K562 (cell line): ENCODE measurements at regions not wholly inside any gene's neighbourhood (a gene's known extent, or its start where the extent isn't known, plus 50 kb on each side); places are given as distances from the start of the nearest gene placed in this dataset.

Experiments
- ATAC-seq: fragments of 200-7000 bp; cut with Tn5 transposase; 3 replicates; pipeline ENCODE4 v1.9.1; 2020; ENCODE audit warnings: moderate library complexity
- BruUV-seq: library from RNA; stranded (reverse); fragments of 400-500 nt; replicated peaks from 2 replicates; lab custom pipeline; 2021; lab: Mats Ljungman, UMichigan
- CTCF ChIA-PET: fragments of 300-600 bp; formaldehyde crosslinking; extraction: SDS; loops from one replicate; lab custom pipeline; 2021; ENCODE audit warnings: low intra/inter-chr PET ratio; lab: Yijun Ruan, JAX
- POLR2A ChIA-PET: fragments of 300-600, 350-650 bp; sonication (Branson Sonifier 250); formaldehyde crosslinking; extraction: SDS; loops from one replicate; lab custom pipeline; 2021; ENCODE audit warnings: antibody characterized with exemption, inconsistent platforms; lab: Yijun Ruan, JAX
- DNase-seq, 4 experiments: peaks; one replicate each; pipeline versions ENCODE4 v3.0.0 to v3.0.0-alpha.2; 2011 to 2018; ENCODE audit warnings: low spot score in 3 of 4, mixed read lengths in 3 of 4; ENCODE audit errors: extremely low read depth in 1 of 4
- FAIRE-seq: peaks from 2 replicates; lab custom pipeline; 2011; peaks lifted over from hg19 to GRCh38; lab: Jason Lieb, UNC
- H2AFZ ChIP-seq: 2 replicates; pipeline ENCODE4 v1.6.0; 2011; ENCODE audit warnings: low read depth, low read length, control low read depth, inconsistent platforms
- H3K27ac ChIP-seq: fragments of 200-600 bp; 3 replicates; pipeline ENCODE4 v1.8.0; 2011; ENCODE audit warnings: low read depth, mild to moderate bottlenecking, control low read depth, inconsistent platforms, low read length, moderate library complexity, mixed read lengths; ENCODE audit errors: extremely low read depth
- H3K27me3 ChIP-seq, 2 experiments: fragments of 300-600 bp in 1 of 2; 2 replicates in 1 of 2; 3 replicates in 1 of 2; pipeline versions ENCODE4 v1.6.0 to v1.8.0; 2011; ENCODE audit warnings: inconsistent platforms in 2 of 2, low read length in 2 of 2, mild to moderate bottlenecking in 1 of 2, mixed read lengths in 1 of 2, moderate library complexity in 1 of 2; ENCODE audit not compliant: control insufficient read depth in 2 of 2, insufficient read depth in 2 of 2
- H3K36me3 ChIP-seq: fragments of 300-600 bp; 3 replicates; pipeline ENCODE4 v1.8.0; 2011; ENCODE audit warnings: mild to moderate bottlenecking, low read length, inconsistent platforms; ENCODE audit not compliant: control insufficient read depth, insufficient read depth
- H3K4me1 ChIP-seq, 2 experiments: fragments of 200-600 bp in 1 of 2; replicated peaks in 1 of 2; 2 replicates in 1 of 2; 3 replicates in 1 of 2; pipeline versions ENCODE4 v1.5.1 to v1.8.0; 2011; ENCODE audit warnings: inconsistent platforms in 2 of 2, low read length in 2 of 2, mild to moderate bottlenecking in 1 of 2, mixed read lengths in 1 of 2, moderate library complexity in 1 of 2; ENCODE audit not compliant: control insufficient read depth in 2 of 2, insufficient read depth in 2 of 2
- H3K4me2 ChIP-seq: 2 replicates; pipeline ENCODE4 v1.6.1; 2011; ENCODE audit warnings: low read length, control low read depth, inconsistent platforms, mixed read lengths; ENCODE audit not compliant: insufficient read depth
- H3K4me3 ChIP-seq: fragments of 200-600 bp; sonication (generic), shearing (Covaris generic); 2 replicates; pipeline ENCODE4 v1.5.1; 2016; ENCODE audit warnings: control low read depth, inconsistent platforms
- H3K79me2 ChIP-seq: fragments of 200-600 bp; 3 replicates; pipeline ENCODE4 v1.8.0; 2011; ENCODE audit warnings: low read length, inconsistent platforms; ENCODE audit not compliant: control insufficient read depth, insufficient read depth
- H3K9ac ChIP-seq, 2 experiments: 2 replicates each; pipeline versions ENCODE4 v1.6.0 to v1.6.1; 2011; ENCODE audit warnings: low read depth in 2 of 2, low read length in 2 of 2, control low read depth in 1 of 2, inconsistent platforms in 1 of 2, mild to moderate bottlenecking in 1 of 2, mixed read lengths in 1 of 2; ENCODE audit not compliant: insufficient read depth in 1 of 2
- H3K9me1 ChIP-seq: one replicate; pipeline ENCODE4 v1.6.0; 2011; ENCODE audit warnings: inconsistent platforms, mild to moderate bottlenecking, low read length, moderate library complexity; ENCODE audit not compliant: control insufficient read depth, insufficient read depth
- H3K9me3 ChIP-seq: replicated peaks from 2 replicates; pipeline ENCODE4 v1.5.1; 2011; ENCODE audit warnings: low read depth, low read length, inconsistent platforms; ENCODE audit not compliant: control insufficient read depth, insufficient read depth
- H4K20me1 ChIP-seq: replicated peaks from 2 replicates; pipeline ENCODE4 v1.6.1; 2011; ENCODE audit warnings: low read length, inconsistent platforms, mixed read lengths; ENCODE audit not compliant: control insufficient read depth, insufficient read depth
- ASH1L ChIP-seq: fragments of 450-650 bp; IDR thresholded peaks from 2 replicates; pipeline ENCODE4 v1.6.1; 2018; ENCODE audit warnings: borderline replicate concordance, mild to moderate bottlenecking, low read depth; ENCODE audit not compliant: partially characterized antibody
- GTF2E2 ChIP-seq: fragments of 200-800 bp; sonication (Bioruptor generic); IDR thresholded peaks from 2 replicates; pipeline ENCODE4 v1.6.1; 2016; ENCODE audit warnings: missing genetic modification characterization, missing compliant biosample characterization
- POLR2G ChIP-seq: fragments of 200-400 bp; formaldehyde crosslinking; IDR thresholded peaks from 2 replicates; pipeline ENCODE4 v1.6.1; 2017; ENCODE audit warnings: low read depth, mild to moderate bottlenecking, antibody characterized with exemption, low read length, moderate library complexity
- ZKSCAN8 ChIP-seq: fragments of 200-800 bp; sonication (Bioruptor generic); IDR thresholded peaks from 2 replicates; pipeline ENCODE4 v1.6.1; 2016; ENCODE audit warnings: missing genetic modification characterization, missing compliant biosample characterization
- ZNF436 ChIP-seq: fragments of 250-450, 450-650 bp; sonication (Bioruptor Pico); formaldehyde crosslinking; IDR thresholded peaks from 2 replicates; pipeline ENCODE4 v1.7.0; 2020; ENCODE audit warnings: mild to moderate bottlenecking
- WGBS: fragments of 100-300 bp; shearing (Covaris generic); methylation state at CpG from one replicate; pipeline ENCODE4 v1.1.6; 2016; ENCODE audit warnings: low coverage, mixed read lengths; ENCODE audit not compliant: insufficient coverage; ENCODE audit errors: missing lambda C conversion rate; 5-methylcytosine and 5-hydroxymethylcytosine counted together
- in situ Hi-C: fragments of 300-500 bp; cut with MboI; formaldehyde crosslinking; loops from 4 replicates; pipeline ENCODE4 v1.15.0; 2018; ENCODE audit warnings: inconsistent platforms, mixed read lengths
- intact Hi-C: fragments of 100-400 bp; cut with micrococcal nuclease; formaldehyde crosslinking; loops from 2 replicates; pipeline ENCODE4 v1.14.2; 2022
- TF ChIP-seq, protein P1 (sequence below): fragments of 250-450 bp; sonication (Bioruptor Pico); IDR thresholded peaks from 2 replicates; pipeline ENCODE4 v1.4.0; 2020; ENCODE audit warnings: mild to moderate bottlenecking, moderate library complexity, borderline replicate concordance
- TF ChIP-seq, protein P2 (sequence below): IDR thresholded peaks from 2 replicates; pipeline ENCODE4 v1.6.1; 2012; ENCODE audit warnings: low read depth, low read length, improper control_type of control experiment, borderline replicate concordance
- TF ChIP-seq, protein P3 (sequence below): fragments of 450-650 bp; IDR thresholded peaks from 2 replicates; pipeline ENCODE4 v1.7.1; 2018; ENCODE audit warnings: mild to moderate bottlenecking, low read depth; ENCODE audit not compliant: partially characterized antibody
- TF ChIP-seq, protein P4 (sequence below): fragments of 450-650 bp; IDR thresholded peaks from 2 replicates; pipeline ENCODE4 v1.6.1; 2017; ENCODE audit warnings: mild to moderate bottlenecking, moderate library complexity
- TF ChIP-seq, protein P5 (sequence below): fragments of 250-450 bp; sonication (Bioruptor Pico); IDR thresholded peaks from 2 replicates; pipeline ENCODE4 v1.8.0; 2021; ENCODE audit warnings: borderline replicate concordance, mild to moderate bottlenecking, moderate library complexity; ENCODE audit not compliant: poor library complexity, severe bottlenecking

DNA sequence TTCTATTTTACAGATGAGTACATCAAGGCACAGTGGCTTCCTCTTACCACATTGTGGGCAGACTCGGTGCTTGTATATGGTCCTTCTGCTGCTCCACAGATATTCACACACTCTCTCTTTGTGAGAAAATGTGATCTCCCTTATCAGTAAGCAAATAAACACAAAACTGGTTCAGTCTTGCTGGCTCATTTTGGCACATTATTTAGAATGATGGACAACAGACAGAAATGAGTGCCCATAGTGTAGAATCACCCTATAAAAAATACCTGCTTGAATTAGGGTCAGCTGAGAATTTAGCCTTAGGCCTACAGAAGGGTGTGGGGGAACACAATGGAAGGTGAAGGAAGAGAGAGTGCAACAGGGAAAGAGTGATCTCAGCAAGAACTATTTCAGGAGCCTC is 423.1 kb downstream of the HLX start:
- Histone ChIP-seq H3K9ac (no peak overlapping the region), H3K36me3 (no peaks in the 10 kb centered on the region), H2AFZ (no peak overlapping the region), H4K20me1 (no peaks in the 10 kb centered on the region), H3K9me1 (no peaks in the 10 kb centered on the region), H3K4me2 (no peak overlapping the region), H3K4me1 (no peaks in the 10 kb centered on the region), H3K27ac (no peak overlapping the region), H3K9me3 (no peaks in the 10 kb centered on the region), H3K4me3 (no peak overlapping the region), H3K79me2 (no peaks in the 10 kb centered on the region), H3K27me3 (no peaks in the 10 kb centered on the region)
- BruUV-seq = no TSS peak
- intact Hi-C loops (no loop called here), in situ Hi-C loops (no loop called here)
- POLR2A ChIA-PET = no interaction called here
- ATAC-seq (no peak), DNase-seq (no peak), FAIRE-seq (no peak)
- TF ChIP-seq, protein P1, sequence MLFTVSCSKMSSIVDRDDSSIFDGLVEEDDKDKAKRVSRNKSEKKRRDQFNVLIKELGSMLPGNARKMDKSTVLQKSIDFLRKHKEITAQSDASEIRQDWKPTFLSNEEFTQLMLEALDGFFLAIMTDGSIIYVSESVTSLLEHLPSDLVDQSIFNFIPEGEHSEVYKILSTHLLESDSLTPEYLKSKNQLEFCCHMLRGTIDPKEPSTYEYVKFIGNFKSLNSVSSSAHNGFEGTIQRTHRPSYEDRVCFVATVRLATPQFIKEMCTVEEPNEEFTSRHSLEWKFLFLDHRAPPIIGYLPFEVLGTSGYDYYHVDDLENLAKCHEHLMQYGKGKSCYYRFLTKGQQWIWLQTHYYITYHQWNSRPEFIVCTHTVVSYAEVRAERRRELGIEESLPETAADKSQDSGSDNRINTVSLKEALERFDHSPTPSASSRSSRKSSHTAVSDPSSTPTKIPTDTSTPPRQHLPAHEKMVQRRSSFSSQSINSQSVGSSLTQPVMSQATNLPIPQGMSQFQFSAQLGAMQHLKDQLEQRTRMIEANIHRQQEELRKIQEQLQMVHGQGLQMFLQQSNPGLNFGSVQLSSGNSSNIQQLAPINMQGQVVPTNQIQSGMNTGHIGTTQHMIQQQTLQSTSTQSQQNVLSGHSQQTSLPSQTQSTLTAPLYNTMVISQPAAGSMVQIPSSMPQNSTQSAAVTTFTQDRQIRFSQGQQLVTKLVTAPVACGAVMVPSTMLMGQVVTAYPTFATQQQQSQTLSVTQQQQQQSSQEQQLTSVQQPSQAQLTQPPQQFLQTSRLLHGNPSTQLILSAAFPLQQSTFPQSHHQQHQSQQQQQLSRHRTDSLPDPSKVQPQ = no peak
- TF ChIP-seq, protein P2, sequence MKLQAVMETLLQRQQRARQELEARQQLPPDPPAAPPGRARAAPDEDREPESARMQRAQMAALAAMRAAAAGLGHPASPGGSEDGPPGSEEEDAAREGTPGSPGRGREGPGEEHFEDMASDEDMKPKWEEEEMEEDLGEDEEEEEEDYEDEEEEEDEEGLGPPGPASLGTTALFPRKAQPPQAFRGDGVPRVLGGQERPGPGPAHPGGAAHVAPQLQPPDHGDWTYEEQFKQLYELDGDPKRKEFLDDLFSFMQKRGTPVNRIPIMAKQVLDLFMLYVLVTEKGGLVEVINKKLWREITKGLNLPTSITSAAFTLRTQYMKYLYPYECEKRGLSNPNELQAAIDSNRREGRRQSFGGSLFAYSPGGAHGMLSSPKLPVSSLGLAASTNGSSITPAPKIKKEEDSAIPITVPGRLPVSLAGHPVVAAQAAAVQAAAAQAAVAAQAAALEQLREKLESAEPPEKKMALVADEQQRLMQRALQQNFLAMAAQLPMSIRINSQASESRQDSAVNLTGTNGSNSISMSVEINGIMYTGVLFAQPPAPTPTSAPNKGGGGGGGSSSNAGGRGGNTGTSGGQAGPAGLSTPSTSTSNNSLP = no peak
- TF ChIP-seq ASH1L (no peak), ZKSCAN8 (CRISPR knock-in tag) (no peak), POLR2G (no peak), ZNF436 (CRISPR knock-in tag) (no peak), GTF2E2 (tag) (no peak)
- TF ChIP-seq, protein P3, sequence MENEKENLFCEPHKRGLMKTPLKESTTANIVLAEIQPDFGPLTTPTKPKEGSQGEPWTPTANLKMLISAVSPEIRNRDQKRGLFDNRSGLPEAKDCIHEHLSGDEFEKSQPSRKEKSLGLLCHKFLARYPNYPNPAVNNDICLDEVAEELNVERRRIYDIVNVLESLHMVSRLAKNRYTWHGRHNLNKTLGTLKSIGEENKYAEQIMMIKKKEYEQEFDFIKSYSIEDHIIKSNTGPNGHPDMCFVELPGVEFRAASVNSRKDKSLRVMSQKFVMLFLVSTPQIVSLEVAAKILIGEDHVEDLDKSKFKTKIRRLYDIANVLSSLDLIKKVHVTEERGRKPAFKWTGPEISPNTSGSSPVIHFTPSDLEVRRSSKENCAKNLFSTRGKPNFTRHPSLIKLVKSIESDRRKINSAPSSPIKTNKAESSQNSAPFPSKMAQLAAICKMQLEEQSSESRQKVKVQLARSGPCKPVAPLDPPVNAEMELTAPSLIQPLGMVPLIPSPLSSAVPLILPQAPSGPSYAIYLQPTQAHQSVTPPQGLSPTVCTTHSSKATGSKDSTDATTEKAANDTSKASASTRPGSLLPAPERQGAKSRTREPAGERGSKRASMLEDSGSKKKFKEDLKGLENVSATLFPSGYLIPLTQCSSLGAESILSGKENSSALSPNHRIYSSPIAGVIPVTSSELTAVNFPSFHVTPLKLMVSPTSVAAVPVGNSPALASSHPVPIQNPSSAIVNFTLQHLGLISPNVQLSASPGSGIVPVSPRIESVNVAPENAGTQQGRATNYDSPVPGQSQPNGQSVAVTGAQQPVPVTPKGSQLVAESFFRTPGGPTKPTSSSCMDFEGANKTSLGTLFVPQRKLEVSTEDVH = no peak
- TF ChIP-seq, protein P4, sequence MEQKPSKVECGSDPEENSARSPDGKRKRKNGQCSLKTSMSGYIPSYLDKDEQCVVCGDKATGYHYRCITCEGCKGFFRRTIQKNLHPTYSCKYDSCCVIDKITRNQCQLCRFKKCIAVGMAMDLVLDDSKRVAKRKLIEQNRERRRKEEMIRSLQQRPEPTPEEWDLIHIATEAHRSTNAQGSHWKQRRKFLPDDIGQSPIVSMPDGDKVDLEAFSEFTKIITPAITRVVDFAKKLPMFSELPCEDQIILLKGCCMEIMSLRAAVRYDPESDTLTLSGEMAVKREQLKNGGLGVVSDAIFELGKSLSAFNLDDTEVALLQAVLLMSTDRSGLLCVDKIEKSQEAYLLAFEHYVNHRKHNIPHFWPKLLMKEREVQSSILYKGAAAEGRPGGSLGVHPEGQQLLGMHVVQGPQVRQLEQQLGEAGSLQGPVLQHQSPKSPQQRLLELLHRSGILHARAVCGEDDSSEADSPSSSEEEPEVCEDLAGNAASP = no peak
- TF ChIP-seq, protein P5, sequence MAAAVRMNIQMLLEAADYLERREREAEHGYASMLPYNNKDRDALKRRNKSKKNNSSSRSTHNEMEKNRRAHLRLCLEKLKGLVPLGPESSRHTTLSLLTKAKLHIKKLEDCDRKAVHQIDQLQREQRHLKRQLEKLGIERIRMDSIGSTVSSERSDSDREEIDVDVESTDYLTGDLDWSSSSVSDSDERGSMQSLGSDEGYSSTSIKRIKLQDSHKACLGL (CRISPR knock-in tag) = no peak
- CTCF ChIA-PET = no interaction called here
- 0% methylated on average over 1 of the region's 1 CpG for WGBS
